ENCODE measurements at regions not wholly inside any gene's neighbourhood (a gene's known extent, or its start where the extent isn't known, plus 50 kb on each side); places are given as distances from the start of the nearest gene placed in this dataset.

GRCh38 chr2:199572571-199572970 is 114.8 kb upstream of the SATB2 start:
- no TSS peak for BruUV-seq (replicated peaks)
- H3K9me3 Mint-ChIP-seq (ENCODE audit: unreplicated experiment): no peaks in the 10 kb centered on the region
- no peak for DNase-seq (ENCODE audit: unreplicated experiment)
- no peak overlapping the region for H3K27ac Mint-ChIP-seq (ENCODE audit: low read depth, unreplicated experiment)
- ChIA-PET POLR2A (no interaction called here), CTCF (interaction anchor here (0.7 to 1.7 kb wide), 2 partner anchors 24 to 1202 kb away, joined by 3 to 5 read pairs; no protein-coding TSS in a partner anchor)
- H3K4me3 Mint-ChIP-seq (ENCODE audit: unreplicated experiment): no peak overlapping the region
- intact Hi-C loops (cut with micrococcal nuclease): no loop called here
- H3K4me1 Mint-ChIP-seq (ENCODE audit: insufficient read depth, unreplicated experiment): no peaks in the 10 kb centered on the region
- TF ChIP-seq, protein P1, sequence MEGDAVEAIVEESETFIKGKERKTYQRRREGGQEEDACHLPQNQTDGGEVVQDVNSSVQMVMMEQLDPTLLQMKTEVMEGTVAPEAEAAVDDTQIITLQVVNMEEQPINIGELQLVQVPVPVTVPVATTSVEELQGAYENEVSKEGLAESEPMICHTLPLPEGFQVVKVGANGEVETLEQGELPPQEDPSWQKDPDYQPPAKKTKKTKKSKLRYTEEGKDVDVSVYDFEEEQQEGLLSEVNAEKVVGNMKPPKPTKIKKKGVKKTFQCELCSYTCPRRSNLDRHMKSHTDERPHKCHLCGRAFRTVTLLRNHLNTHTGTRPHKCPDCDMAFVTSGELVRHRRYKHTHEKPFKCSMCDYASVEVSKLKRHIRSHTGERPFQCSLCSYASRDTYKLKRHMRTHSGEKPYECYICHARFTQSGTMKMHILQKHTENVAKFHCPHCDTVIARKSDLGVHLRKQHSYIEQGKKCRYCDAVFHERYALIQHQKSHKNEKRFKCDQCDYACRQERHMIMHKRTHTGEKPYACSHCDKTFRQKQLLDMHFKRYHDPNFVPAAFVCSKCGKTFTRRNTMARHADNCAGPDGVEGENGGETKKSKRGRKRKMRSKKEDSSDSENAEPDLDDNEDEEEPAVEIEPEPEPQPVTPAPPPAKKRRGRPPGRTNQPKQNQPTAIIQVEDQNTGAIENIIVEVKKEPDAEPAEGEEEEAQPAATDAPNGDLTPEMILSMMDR (IDR thresholded peaks at IDR 0.05; ENCODE audit: unreplicated experiment): no peak
- no peaks in the 10 kb centered on the region for H3K36me3 Mint-ChIP-seq (ENCODE audit: insufficient read depth, unreplicated experiment)
- H3K27me3 Mint-ChIP-seq (ENCODE audit: insufficient read depth, unreplicated experiment): peaks cover 75% of the 10 kb centered on the region

DNA sequence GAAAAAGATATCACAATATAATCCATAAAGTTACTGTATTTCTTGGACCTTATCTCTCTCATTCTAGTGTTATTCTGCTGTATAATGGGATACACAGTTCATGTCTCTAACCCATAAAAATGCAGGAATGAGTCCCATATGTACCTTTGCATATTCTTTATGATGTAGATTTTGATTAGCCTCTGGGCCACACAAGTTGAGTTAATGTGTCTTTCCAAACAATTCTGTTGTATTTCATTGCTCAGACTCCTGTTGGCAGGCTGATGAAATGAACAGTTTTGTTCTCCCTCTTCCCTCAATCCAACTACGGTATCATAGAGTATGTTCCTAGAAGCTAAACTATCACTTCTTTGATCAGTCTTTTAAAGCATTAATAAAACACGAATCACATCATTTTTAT is 113.2 kb upstream of the SATB2 start:
- no peak for DNase-seq (ENCODE audit: unreplicated experiment)
- ChIA-PET CTCF (interaction anchor here (0.7 to 1.7 kb wide), 2 partner anchors 26 to 518 kb away, joined by 3 to 5 read pairs; no protein-coding TSS in a partner anchor), POLR2A (no interaction called here)
- Mint-ChIP-seq H3K36me3 (ENCODE audit: insufficient read depth, unreplicated experiment) (no peaks in the 10 kb centered on the region), H3K9me3 (ENCODE audit: unreplicated experiment) (no peaks in the 10 kb centered on the region), H3K27ac (ENCODE audit: low read depth, unreplicated experiment) (no peak overlapping the region), H3K4me3 (ENCODE audit: unreplicated experiment) (no peak overlapping the region), H3K27me3 (ENCODE audit: insufficient read depth, unreplicated experiment) (peaks cover 67% of the 10 kb centered on the region), H3K4me1 (ENCODE audit: insufficient read depth, unreplicated experiment) (no peaks in the 10 kb centered on the region)
- no TSS peak for BruUV-seq (replicated peaks)
- TF ChIP-seq, protein P1 (IDR thresholded peaks at IDR 0.05; ENCODE audit: unreplicated experiment): no peak
- intact Hi-C loops (cut with micrococcal nuclease): no loop called here

DNA sequence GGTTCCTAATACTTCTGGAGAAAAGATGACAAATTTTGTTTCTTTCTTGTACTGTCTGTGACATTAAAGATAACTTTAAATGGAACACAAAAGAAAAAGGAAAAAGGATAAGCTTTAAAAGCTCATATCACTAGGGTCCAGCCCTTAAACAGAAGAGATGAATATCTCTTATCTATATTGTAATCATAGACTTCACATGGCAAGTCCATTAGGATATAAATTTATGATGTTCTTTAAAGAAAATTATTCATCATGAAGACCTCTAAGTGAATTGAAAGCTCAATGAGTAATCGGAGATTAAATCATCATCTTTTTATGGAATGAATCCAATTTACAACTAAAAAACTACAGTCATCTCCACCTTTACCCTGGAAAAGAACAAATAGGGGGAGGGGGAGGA is 111.6 kb upstream of the SATB2 start:
- no TSS peak for BruUV-seq (replicated peaks)
- Mint-ChIP-seq H3K9me3 (ENCODE audit: unreplicated experiment) (no peaks in the 10 kb centered on the region), H3K27me3 (ENCODE audit: insufficient read depth, unreplicated experiment) (peaks cover 56% of the 10 kb centered on the region), H3K27ac (ENCODE audit: low read depth, unreplicated experiment) (no peak overlapping the region), H3K4me3 (ENCODE audit: unreplicated experiment) (no peak overlapping the region), H3K4me1 (ENCODE audit: insufficient read depth, unreplicated experiment) (no peaks in the 10 kb centered on the region), H3K36me3 (ENCODE audit: insufficient read depth, unreplicated experiment) (no peaks in the 10 kb centered on the region)
- intact Hi-C loops (cut with micrococcal nuclease): no loop called here
- POLR2A ChIA-PET: no interaction called here
- CTCF ChIA-PET: interaction anchor here (0.7 kb wide), 1 partner anchor 11 kb away, joined by 3 read pairs; no protein-coding TSS in a partner anchor
- DNase-seq (ENCODE audit: unreplicated experiment): no peak
- TF ChIP-seq, protein P1 (IDR thresholded peaks at IDR 0.05; ENCODE audit: unreplicated experiment): no peak

DNA sequence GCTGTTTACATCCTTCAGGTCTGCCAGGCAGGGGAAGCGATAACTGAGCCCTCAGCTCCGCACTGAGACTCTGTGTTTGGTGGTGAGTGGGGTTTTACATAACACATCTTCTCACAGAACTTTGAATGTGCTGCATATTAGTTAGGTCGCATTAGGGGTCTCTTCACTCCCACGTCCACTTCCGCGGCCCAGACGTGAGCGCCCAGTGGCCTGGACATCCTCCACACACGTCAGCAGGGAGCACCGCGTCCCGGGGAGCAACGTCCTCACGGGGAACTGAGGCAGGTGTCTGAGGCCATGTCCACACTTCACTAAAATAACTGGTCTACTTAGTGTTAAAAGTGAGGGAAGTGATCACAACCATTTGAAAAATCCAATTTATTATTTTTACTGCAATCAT is 100.4 kb upstream of the SATB2 start:
- no TSS peak for BruUV-seq (replicated peaks)
- Mint-ChIP-seq H3K27me3 (ENCODE audit: insufficient read depth, unreplicated experiment) (no peaks in the 10 kb centered on the region), H3K27ac (ENCODE audit: low read depth, unreplicated experiment) (no peak overlapping the region), H3K4me3 (ENCODE audit: unreplicated experiment) (no peak overlapping the region), H3K36me3 (ENCODE audit: insufficient read depth, unreplicated experiment) (no peaks in the 10 kb centered on the region), H3K4me1 (ENCODE audit: insufficient read depth, unreplicated experiment) (no peaks in the 10 kb centered on the region), H3K9me3 (ENCODE audit: unreplicated experiment) (no peaks in the 10 kb centered on the region)
- POLR2A ChIA-PET: no interaction called here
- DNase-seq (ENCODE audit: unreplicated experiment): no peak
- TF ChIP-seq, protein P1 (IDR thresholded peaks at IDR 0.05; ENCODE audit: unreplicated experiment): no peak
- intact Hi-C loops (cut with micrococcal nuclease): no loop called here
- CTCF ChIA-PET: no interaction called here
